ENCODE measurements at regions not wholly inside any gene's neighbourhood (a gene's known extent, or its start where the extent isn't known, plus 50 kb on each side); places are given as distances from the start of the nearest gene placed in this dataset.

- Histone ChIP-seq H3K27me3 (no peaks in the 10 kb centered on the region), H3K36me3 (no peaks in the 10 kb centered on the region), H3K9me3 (no peaks in the 10 kb centered on the region), H3K4me3 (no peak overlapping the region), H3K27ac (no peak overlapping the region), H3K4me1 (no peaks in the 10 kb centered on the region)
- TF ChIP-seq POLR2A (IDR thresholded peaks at IDR 0.05) (no peak), CTCF (IDR thresholded peaks at IDR 0.05) (no peak), POLR2AphosphoS5 (IDR thresholded peaks at IDR 0.05) (no peak)
- intact Hi-C loops (cut with DNase I; ENCODE audit: low total_unique reads): no loop called here
- DNase-seq (ENCODE audit: low spot score in 2 of 2): no peak
Measured at GRCh38 chr6:84416043-84416657, 188.7 kb upstream of the CEP162 start.

GRCh38 chr6:84415517-84415916 is 188.1 kb upstream of the CEP162 start:
- Histone ChIP-seq H3K27me3 (no peaks in the 10 kb centered on the region), H3K4me1 (no peaks in the 10 kb centered on the region), H3K36me3 (no peaks in the 10 kb centered on the region), H3K4me3 (no peak overlapping the region), H3K9me3 (no peaks in the 10 kb centered on the region), H3K27ac (no peak overlapping the region)
- intact Hi-C loops (cut with DNase I; ENCODE audit: low total_unique reads): no loop called here
- no peak for TF ChIP-seq POLR2A (IDR thresholded peaks at IDR 0.05)
- TF ChIP-seq CTCF (IDR thresholded peaks at IDR 0.05): no peak
- TF ChIP-seq POLR2AphosphoS5 (IDR thresholded peaks at IDR 0.05): no peak
- no peak for DNase-seq (ENCODE audit: low spot score in 2 of 2)

- no peak for DNase-seq (ENCODE audit: low spot score in 2 of 2)
- Histone ChIP-seq H3K36me3 (no peaks in the 10 kb centered on the region), H3K9me3 (no peaks in the 10 kb centered on the region), H3K27ac (no peak overlapping the region), H3K27me3 (no peaks in the 10 kb centered on the region), H3K4me1 (no peaks in the 10 kb centered on the region), H3K4me3 (no peak overlapping the region)
- intact Hi-C loops (cut with DNase I; ENCODE audit: low total_unique reads): no loop called here
- TF ChIP-seq POLR2A (IDR thresholded peaks at IDR 0.05): no peak
- no peak for TF ChIP-seq POLR2AphosphoS5 (IDR thresholded peaks at IDR 0.05)
- TF ChIP-seq CTCF (IDR thresholded peaks at IDR 0.05): no peak
Measured at GRCh38 chr6:84415068-84415467, 187.6 kb upstream of the CEP162 start.

- H3K9me3 ChIP-seq: no peaks in the 10 kb centered on the region
- no peak for DNase-seq (ENCODE audit: low spot score in 2 of 2)
- no peak overlapping the region for H3K27ac ChIP-seq
- H3K27me3 ChIP-seq: no peaks in the 10 kb centered on the region
- H3K36me3 ChIP-seq: no peaks in the 10 kb centered on the region
- TF ChIP-seq POLR2A (IDR thresholded peaks at IDR 0.05) (no peak), POLR2AphosphoS5 (IDR thresholded peaks at IDR 0.05) (no peak)
- H3K4me1 ChIP-seq: no peaks in the 10 kb centered on the region
- intact Hi-C loops (cut with DNase I; ENCODE audit: low total_unique reads): no loop called here
- H3K4me3 ChIP-seq: no peak overlapping the region
Measured at GRCh38 chr6:84414531-84414930, 187.1 kb upstream of the CEP162 start.

DNA sequence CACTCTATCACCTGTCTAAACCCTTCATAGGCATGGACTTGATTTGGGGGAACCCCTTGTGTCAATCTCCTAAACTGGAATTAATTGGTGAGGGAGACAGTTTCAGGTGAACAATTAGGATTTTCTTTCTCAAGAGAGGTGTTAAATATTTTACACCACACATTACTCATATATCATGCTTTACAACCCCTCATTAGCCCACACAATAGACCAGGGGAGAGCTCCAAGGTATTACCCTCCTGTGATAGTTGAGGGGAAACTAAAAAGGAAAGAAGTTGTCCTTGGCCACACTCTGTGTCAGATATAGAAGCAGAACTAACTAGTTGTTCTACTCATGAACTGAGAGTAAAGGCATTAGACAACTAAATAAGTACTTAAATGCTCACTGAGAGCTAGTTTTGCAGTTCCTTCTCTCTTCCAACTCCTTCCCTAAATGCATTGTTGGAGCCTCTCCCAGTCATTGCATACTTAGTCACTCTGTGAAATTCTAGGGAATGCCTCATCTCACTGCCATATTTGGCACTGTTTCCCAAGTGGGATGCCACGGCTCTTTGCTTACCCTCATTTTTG is 183.7 kb upstream of the CEP162 start:
- no peaks in the 10 kb centered on the region for H3K27me3 ChIP-seq
- no peaks in the 10 kb centered on the region for H3K9me3 ChIP-seq
- no peak for DNase-seq (ENCODE audit: low spot score in 2 of 2)
- H3K36me3 ChIP-seq: no peaks in the 10 kb centered on the region
- H3K4me1 ChIP-seq: no peaks in the 10 kb centered on the region
- intact Hi-C loops (cut with DNase I; ENCODE audit: low total_unique reads): no loop called here
- TF ChIP-seq POLR2A (IDR thresholded peaks at IDR 0.05) (no peak), POLR2AphosphoS5 (IDR thresholded peaks at IDR 0.05) (no peak), CTCF (IDR thresholded peaks at IDR 0.05) (no peak)
- no peak overlapping the region for H3K4me3 ChIP-seq
- no peak overlapping the region for H3K27ac ChIP-seq
